Nephron (organoid): ENCODE measurements at regions not wholly inside any gene's neighbourhood (a gene's known extent, or its start where the extent isn't known, plus 50 kb on each side); places are given as distances from the start of the nearest gene placed in this dataset.

ENCODE experiments used
- H3K27ac Mint-ChIP-seq, 3 experiments: 2 replicates each; pipeline ENCODE4 v1.8.0; 2020; ENCODE audit warnings: mixed read lengths in 3 of 3, mild to moderate bottlenecking in 2 of 3, moderate library complexity in 1 of 3
- H3K27me3 Mint-ChIP-seq: 2 replicates; pipeline ENCODE4 v1.8.0; 2021; ENCODE audit warnings: low read depth, mild to moderate bottlenecking, moderate library complexity, mixed read lengths
- H3K36me3 Mint-ChIP-seq: 2 replicates; pipeline ENCODE4 v1.8.0; 2020; ENCODE audit warnings: low read depth, mixed read lengths
- H3K4me1 Mint-ChIP-seq: 2 replicates; pipeline ENCODE4 v1.8.0; 2020; ENCODE audit warnings: mixed read lengths
- H3K4me3 Mint-ChIP-seq, 3 experiments: 2 replicates each; pipeline ENCODE4 v1.8.0; 2020; ENCODE audit warnings: mild to moderate bottlenecking in 3 of 3, mixed read lengths in 3 of 3, moderate library complexity in 2 of 3
- H3K9me3 Mint-ChIP-seq: 2 replicates; pipeline ENCODE4 v1.8.0; 2020; ENCODE audit warnings: mixed read lengths
- TF ChIP-seq, protein P1 (sequence below), 3 experiments: fragments of 200-600 bp; sonication (generic); IDR thresholded peaks; one replicate each; pipeline ENCODE4 v1.5.0; 2021; ENCODE audit warnings: antibody characterized with exemption in 3 of 3; ENCODE audit not compliant: unreplicated experiment in 3 of 3

DNA sequence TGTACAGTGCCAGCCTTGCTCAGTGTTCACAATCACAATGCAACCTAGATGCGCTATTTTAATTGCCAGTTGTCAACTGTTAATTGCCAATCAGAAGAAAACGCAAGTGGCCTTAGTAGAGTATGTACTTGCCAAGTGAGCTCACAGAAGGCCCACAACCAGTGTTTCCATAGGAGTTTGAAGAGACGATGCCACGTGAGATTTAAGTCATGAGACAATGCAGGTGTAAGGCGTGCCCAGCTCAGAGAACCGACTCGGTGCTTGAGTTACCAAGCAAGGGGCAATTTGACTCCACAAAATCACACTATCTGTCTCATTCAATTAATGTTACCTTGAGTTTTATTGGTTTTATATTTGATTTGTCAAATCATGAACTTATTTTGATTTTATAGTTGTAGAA lies 65.6 kb downstream of the TEX35 start:
- TF ChIP-seq, protein P1, sequence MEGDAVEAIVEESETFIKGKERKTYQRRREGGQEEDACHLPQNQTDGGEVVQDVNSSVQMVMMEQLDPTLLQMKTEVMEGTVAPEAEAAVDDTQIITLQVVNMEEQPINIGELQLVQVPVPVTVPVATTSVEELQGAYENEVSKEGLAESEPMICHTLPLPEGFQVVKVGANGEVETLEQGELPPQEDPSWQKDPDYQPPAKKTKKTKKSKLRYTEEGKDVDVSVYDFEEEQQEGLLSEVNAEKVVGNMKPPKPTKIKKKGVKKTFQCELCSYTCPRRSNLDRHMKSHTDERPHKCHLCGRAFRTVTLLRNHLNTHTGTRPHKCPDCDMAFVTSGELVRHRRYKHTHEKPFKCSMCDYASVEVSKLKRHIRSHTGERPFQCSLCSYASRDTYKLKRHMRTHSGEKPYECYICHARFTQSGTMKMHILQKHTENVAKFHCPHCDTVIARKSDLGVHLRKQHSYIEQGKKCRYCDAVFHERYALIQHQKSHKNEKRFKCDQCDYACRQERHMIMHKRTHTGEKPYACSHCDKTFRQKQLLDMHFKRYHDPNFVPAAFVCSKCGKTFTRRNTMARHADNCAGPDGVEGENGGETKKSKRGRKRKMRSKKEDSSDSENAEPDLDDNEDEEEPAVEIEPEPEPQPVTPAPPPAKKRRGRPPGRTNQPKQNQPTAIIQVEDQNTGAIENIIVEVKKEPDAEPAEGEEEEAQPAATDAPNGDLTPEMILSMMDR (IDR thresholded peaks at IDR 0.05; ENCODE audit: unreplicated experiment in 3 of 3): no peak
- Mint-ChIP-seq H3K36me3 (no peaks in the 10 kb centered on the region), H3K27me3 (peaks cover 5% of the 10 kb centered on the region), H3K9me3 (no peaks in the 10 kb centered on the region), H3K4me3 (no peak overlapping the region), H3K4me1 (peaks cover 37% of the 10 kb centered on the region), H3K27ac (no peak overlapping the region)

DNA sequence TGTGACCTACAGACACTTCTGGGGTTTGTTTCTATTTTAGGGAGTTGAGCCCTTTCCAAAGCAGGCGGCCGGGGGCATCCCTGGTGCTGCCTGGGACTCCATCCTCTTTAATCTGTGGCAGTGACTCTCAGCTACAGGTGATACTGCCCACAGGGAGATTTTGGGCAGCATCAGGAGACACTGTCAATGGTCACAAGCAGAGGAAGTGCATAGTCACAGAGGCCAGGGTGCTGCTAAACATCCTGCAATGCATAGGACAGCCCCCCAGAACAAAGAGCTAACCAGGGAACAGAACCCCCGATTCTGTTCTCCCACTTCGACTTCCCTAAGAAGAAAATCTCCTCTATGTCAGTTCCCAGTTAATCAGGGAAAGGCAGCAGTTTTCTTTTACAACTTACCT lies 66.2 kb downstream of the TEX35 start:
- Mint-ChIP-seq H3K4me1 (peaks cover 37% of the 10 kb centered on the region), H3K27ac (no peak overlapping the region), H3K36me3 (no peaks in the 10 kb centered on the region), H3K9me3 (no peaks in the 10 kb centered on the region), H3K4me3 (no peak overlapping the region), H3K27me3 (peaks cover 9% of the 10 kb centered on the region)
- TF ChIP-seq, protein P1 (IDR thresholded peaks at IDR 0.05; ENCODE audit: unreplicated experiment in 3 of 3): no peak

DNA sequence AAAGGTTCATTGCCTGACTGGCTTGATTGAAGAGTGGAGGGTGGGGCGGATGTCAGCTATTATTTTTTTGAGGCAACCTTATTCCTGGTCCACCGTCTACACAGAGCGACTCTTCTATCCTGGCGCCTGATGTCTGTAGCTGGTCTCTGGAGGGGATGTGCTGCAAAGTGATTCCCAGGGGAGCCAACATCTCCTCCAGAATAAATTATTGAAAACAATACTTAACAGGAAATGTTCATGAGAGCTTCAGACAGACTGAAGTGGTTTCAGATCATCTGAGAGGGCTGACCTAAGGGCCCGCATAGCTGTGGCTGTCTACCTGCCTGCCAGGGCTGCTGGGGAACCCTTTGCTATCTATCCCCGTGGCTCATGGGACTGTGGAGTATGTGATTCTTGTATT lies 66.7 kb downstream of the TEX35 start:
- H3K9me3 Mint-ChIP-seq: no peaks in the 10 kb centered on the region
- H3K36me3 Mint-ChIP-seq: no peaks in the 10 kb centered on the region
- H3K4me1 Mint-ChIP-seq: peaks cover 37% of the 10 kb centered on the region
- no peak overlapping the region for H3K4me3 Mint-ChIP-seq
- TF ChIP-seq, protein P1 (IDR thresholded peaks at IDR 0.05; ENCODE audit: unreplicated experiment in 3 of 3): no peak
- H3K27me3 Mint-ChIP-seq: peaks cover 9% of the 10 kb centered on the region
- no peak overlapping the region for H3K27ac Mint-ChIP-seq

DNA sequence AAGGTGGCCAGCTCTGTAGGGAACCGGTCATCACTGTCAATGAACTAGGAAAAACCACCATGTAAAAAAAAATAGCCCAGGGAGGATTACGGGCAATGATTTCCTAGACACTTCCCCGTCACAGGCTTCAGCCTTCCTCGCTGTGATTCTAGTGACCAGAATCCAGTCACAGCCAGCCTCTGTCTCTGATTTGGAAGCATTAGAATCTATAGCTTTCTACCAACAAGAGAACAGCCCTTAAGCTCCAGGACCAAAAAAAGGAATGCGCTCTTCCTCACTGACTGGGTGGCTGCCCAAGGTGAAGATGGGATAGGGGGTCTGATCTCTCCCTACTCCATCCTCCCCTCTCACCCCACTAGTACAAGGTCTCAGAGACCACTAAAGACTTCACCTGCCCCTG lies 67.2 kb downstream of the TEX35 start:
- Mint-ChIP-seq H3K4me3 (no peak overlapping the region), H3K27ac (no peak overlapping the region), H3K27me3 (peaks cover 9% of the 10 kb centered on the region), H3K9me3 (no peaks in the 10 kb centered on the region), H3K4me1 (peaks cover 37% of the 10 kb centered on the region), H3K36me3 (no peaks in the 10 kb centered on the region)
- TF ChIP-seq, protein P1 (IDR thresholded peaks at IDR 0.05; ENCODE audit: unreplicated experiment in 3 of 3): no peak

DNA sequence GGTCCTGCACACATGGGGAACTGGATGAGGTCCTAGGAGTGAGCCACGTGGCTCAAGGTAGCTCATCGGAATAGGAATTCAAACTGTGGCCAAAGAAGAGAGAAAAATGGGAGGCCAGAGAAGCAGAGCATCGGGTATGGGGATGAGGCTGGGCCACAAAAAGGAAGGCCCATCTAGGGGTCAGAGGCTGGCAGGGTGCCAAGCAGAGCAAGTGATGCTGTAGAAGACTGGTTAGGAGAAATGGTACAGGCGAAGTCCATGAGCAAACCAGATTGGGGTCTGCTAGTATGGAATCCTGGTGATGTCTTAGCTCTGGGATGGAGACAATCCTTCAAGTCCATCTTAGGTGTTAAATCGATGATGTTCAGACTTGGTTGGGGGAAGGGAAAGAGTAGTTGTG lies 68.0 kb downstream of the TEX35 start:
- TF ChIP-seq, protein P1 (IDR thresholded peaks at IDR 0.05; ENCODE audit: unreplicated experiment in 3 of 3): no peak
- Mint-ChIP-seq H3K4me3 (no peak overlapping the region), H3K9me3 (no peaks in the 10 kb centered on the region), H3K27me3 (peaks cover 13% of the 10 kb centered on the region), H3K4me1 (peaks cover 32% of the 10 kb centered on the region), H3K27ac (no peak overlapping the region), H3K36me3 (no peaks in the 10 kb centered on the region)

DNA sequence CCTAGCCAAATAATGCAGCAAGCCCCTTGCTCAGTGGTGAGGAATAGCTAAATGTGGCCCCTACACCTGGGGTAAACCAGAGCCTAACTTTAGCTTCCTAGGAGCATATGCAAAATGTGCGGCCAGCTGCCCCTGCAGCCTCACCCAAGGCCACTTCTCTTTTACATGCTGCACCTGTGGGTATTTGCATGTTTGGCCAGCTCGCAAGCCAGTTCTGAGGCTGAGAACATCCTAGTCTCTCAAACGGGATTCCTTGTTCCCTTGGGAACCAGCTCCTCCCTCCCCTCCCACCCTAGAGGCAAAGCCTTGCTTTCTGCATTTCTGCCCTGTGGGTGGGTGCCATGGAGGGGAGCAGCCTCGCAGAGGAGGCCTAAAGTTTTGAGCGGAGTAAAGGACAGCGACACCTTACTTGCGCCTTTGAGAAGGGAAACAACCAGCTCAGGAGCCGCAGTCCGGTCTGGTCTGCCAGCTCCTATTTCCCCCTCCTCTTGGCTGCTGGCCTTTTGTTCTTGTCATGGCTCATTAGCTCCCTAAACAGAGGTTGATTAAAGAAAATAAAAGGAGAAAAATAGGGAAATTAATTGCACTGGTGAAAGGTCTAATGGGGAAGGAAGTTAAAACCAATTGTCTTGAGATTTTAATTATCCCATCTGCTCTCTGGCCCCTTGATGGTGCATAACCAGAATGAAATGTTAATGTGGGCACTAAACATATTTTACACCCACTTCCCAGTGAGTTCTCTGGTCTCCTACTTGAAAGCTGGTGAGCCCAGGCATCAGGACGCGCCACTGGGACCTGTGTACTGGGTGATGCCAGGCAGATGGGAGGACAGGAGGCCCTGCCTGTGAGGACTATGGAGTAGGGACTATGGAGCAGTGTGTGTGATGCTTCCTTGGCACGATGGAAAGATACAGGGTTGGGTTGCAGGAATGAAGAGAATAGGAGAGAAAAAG lies 68.7 kb downstream of the TEX35 start:
- H3K9me3 Mint-ChIP-seq: no peaks in the 10 kb centered on the region
- peaks cover 13% of the 10 kb centered on the region for H3K27me3 Mint-ChIP-seq
- peaks cover 24% of the 10 kb centered on the region for H3K4me1 Mint-ChIP-seq
- TF ChIP-seq, protein P1 (IDR thresholded peaks at IDR 0.05; ENCODE audit: unreplicated experiment in 3 of 3): no peak
- H3K36me3 Mint-ChIP-seq: no peaks in the 10 kb centered on the region
- peak overlapping the region in 1 of 3 experiments; percentile 0 for H3K27ac Mint-ChIP-seq
- no peak overlapping the region for H3K4me3 Mint-ChIP-seq
